ENCODE measurements at regions not wholly inside any gene's neighbourhood (a gene's known extent, or its start where the extent isn't known, plus 50 kb on each side); places are given as distances from the start of the nearest gene placed in this dataset.

DNA sequence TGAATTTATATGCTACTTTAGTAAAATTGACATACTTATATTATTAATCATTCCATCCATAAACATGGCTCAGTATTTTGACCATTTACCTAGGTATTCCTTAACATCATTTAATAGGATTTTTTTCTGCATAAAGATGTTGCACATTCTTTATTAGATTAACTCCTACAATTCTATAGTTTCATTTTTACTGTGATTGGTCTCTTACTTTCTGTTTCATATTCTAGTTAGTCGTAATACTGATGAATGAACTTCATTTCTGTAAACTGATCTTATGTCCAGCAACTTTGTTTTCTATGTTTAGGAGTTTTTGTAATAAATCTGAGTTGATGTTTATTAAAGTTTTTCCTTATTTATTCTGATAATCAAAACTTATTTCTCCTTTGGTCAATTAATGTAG, 278.2 kb upstream of the CXXC4 start:
- Mint-ChIP-seq H3K9me3 (ENCODE audit: insufficient read depth) (no peaks in the 10 kb centered on the region), H3K4me1 (peaks cover 15% of the 10 kb centered on the region), H3K27ac (no peak overlapping the region), H3K27me3 (no peaks in the 10 kb centered on the region), H3K4me3 (peak overlapping the region; percentile 13)
- DNase-seq (peak; percentile 8), ATAC-seq (ENCODE audit: low read depth) (no peak)
- H3K4me2 ChIP-seq (replicated peaks; ENCODE audit: low read depth, low read length, poor library complexity, severe bottlenecking): peak overlapping the region; percentile 46
- intact Hi-C loops (cut with micrococcal nuclease): no loop called here
- no CpG with 5 or more reads among the region's 1 CpG for WGBS (ENCODE audit: insufficient coverage)
- no peak overlapping the region for H3K27ac ChIP-seq (ENCODE audit: low read length in 2 of 2)
- H3K4me1 ChIP-seq (ENCODE audit: control insufficient read depth in 2 of 2, insufficient read depth in 2 of 2, low read length in 2 of 2): peaks cover 3 to 13% of the 10 kb centered on the region in 2 donors
- H4K20me1 ChIP-seq (ENCODE audit: control insufficient read depth, insufficient read depth, low read length, poor library complexity, severe bottlenecking): no peaks in the 10 kb centered on the region
- H3K9me3 ChIP-seq (ENCODE audit: control extremely low read depth in 1 of 3, control insufficient read depth in 2 of 3, insufficient read depth in 1 of 3, low read length in 2 of 3): no peaks in the 10 kb centered on the region
- H2AFZ ChIP-seq (ENCODE audit: insufficient read depth, low read depth, low read length, poor library complexity, severe bottlenecking): peak overlapping the region; percentile 52
- H3K4me3 ChIP-seq (ENCODE audit: control extremely low read depth in 1 of 5, extremely low read depth in 1 of 5, insufficient read depth in 1 of 5, low read depth in 2 of 5, low read length in 4 of 5): peak overlapping the region in 1 of 5 experiments; percentile 15
- no peaks in the 10 kb centered on the region for H3K79me2 ChIP-seq (ENCODE audit: control insufficient read depth, insufficient read depth, low read length)
- ChIA-PET CTCF (no interaction called here), POLR2A (no interaction called here)
- peak overlapping the region; percentile 25 for H3K9ac ChIP-seq (ENCODE audit: low read length)
- no peaks in the 10 kb centered on the region for H3K27me3 ChIP-seq (replicated peaks in 1 of 4; ENCODE audit: control extremely low read depth in 1 of 4, control insufficient read depth in 3 of 4, insufficient read depth in 4 of 4, low read length in 3 of 4)
- TF ChIP-seq EZH2 (IDR thresholded peaks at IDR 0.05; ENCODE audit: borderline replicate concordance, insufficient read depth, low read depth, low read length, poor library complexity, severe bottlenecking): no peak
- TF ChIP-seq CTCF (IDR thresholded peaks at IDR 0.05): no peak
- H3K36me3 ChIP-seq (replicated peaks in 1 of 2; ENCODE audit: control extremely low read depth in 1 of 2, control insufficient read depth in 1 of 2, extremely low read depth in 1 of 2, insufficient read depth in 2 of 2, low read length in 1 of 2): no peaks in the 10 kb centered on the region

DNA sequence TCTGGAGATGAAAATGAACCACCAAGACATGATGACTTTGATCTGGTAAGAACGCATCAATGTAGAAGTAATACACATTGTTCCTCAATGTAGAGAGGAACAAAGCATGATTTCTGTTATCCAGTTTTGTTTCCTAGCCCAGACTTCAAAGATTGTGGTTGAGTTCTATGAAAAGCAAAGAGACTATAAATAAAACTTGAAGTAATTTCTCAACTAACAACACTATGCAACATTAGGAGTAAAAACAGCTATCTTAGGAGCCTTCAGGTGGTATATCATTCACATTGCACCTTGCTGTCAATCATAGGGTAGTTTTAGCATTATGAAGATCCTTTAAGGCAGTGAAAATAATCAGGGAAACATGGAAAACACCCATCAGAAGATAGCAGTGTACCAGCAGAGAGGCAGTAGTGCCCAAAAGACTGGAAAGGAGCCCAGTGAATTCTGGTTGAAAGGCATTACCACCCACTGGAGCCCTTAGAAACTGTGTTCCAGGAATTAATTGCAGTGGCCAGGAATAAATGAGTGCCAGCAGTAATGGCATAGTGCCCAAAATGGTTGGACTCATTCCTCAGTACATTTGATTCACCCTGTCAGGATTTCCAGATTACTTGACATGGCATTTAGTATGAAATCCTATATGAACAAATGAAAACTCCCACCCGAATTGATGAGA, 300.7 kb upstream of the CXXC4 start:
- Histone ChIP-seq H4K20me1 (ENCODE audit: control insufficient read depth, insufficient read depth, low read length, poor library complexity, severe bottlenecking) (no peaks in the 10 kb centered on the region), H3K4me1 (ENCODE audit: control insufficient read depth in 2 of 2, insufficient read depth in 2 of 2, low read length in 2 of 2) (no peaks in the 10 kb centered on the region), H3K4me2 (replicated peaks; ENCODE audit: low read depth, low read length, poor library complexity, severe bottlenecking) (no peak overlapping the region), H3K36me3 (replicated peaks in 1 of 2; ENCODE audit: control extremely low read depth in 1 of 2, control insufficient read depth in 1 of 2, extremely low read depth in 1 of 2, insufficient read depth in 2 of 2, low read length in 1 of 2) (no peaks in the 10 kb centered on the region), H3K79me2 (ENCODE audit: control insufficient read depth, insufficient read depth, low read length) (no peaks in the 10 kb centered on the region), H2AFZ (ENCODE audit: insufficient read depth, low read depth, low read length, poor library complexity, severe bottlenecking) (no peak overlapping the region), H3K9ac (ENCODE audit: low read length) (no peak overlapping the region), H3K27me3 (replicated peaks in 1 of 4; ENCODE audit: control extremely low read depth in 1 of 4, control insufficient read depth in 3 of 4, insufficient read depth in 4 of 4, low read length in 3 of 4) (no peaks in the 10 kb centered on the region), H3K4me3 (ENCODE audit: control extremely low read depth in 1 of 5, extremely low read depth in 1 of 5, insufficient read depth in 1 of 5, low read depth in 2 of 5, low read length in 4 of 5) (no peak overlapping the region), H3K9me3 (ENCODE audit: control extremely low read depth in 1 of 3, control insufficient read depth in 2 of 3, insufficient read depth in 1 of 3, low read length in 2 of 3) (no peaks in the 10 kb centered on the region), H3K27ac (ENCODE audit: low read length in 2 of 2) (no peak overlapping the region)
- no peaks in the 10 kb centered on the region for H3K9me3 Mint-ChIP-seq (ENCODE audit: insufficient read depth)
- CTCF ChIA-PET: no interaction called here
- ATAC-seq (ENCODE audit: low read depth): no peak
- peaks cover 9% of the 10 kb centered on the region for H3K27me3 Mint-ChIP-seq
- DNase-seq: no peak
- intact Hi-C loops (cut with micrococcal nuclease): no loop called here
- no CpG with 5 or more reads among the region's 2 CpGs for WGBS (ENCODE audit: insufficient coverage)
- POLR2A ChIA-PET: no interaction called here
- TF ChIP-seq EZH2 (IDR thresholded peaks at IDR 0.05; ENCODE audit: borderline replicate concordance, insufficient read depth, low read depth, low read length, poor library complexity, severe bottlenecking): no peak
- no peak for TF ChIP-seq CTCF (IDR thresholded peaks at IDR 0.05)
- H3K4me1 Mint-ChIP-seq: no peaks in the 10 kb centered on the region
- no peak overlapping the region for H3K4me3 Mint-ChIP-seq
- H3K27ac Mint-ChIP-seq: no peak overlapping the region
